SU-DHL-6 (cell line): ENCODE measurements at regions not wholly inside any gene's neighbourhood (a gene's known extent, or its start where the extent isn't known, plus 50 kb on each side); places are given as distances from the start of the nearest gene placed in this dataset.

Source experiments
- H2AFZ ChIP-seq: fragments of 200-600 bp; sonication (generic); 2 replicates; pipeline ENCODE4 v1.6.1; 2014; ENCODE audit warnings: low read depth, mild to moderate bottlenecking, moderate library complexity, mixed read lengths, antibody characterized with exemption, low read length; ENCODE audit not compliant: severe bottlenecking
- H3F3A ChIP-seq: fragments of 200-600 bp; shearing (Covaris generic); 2 replicates; pipeline ENCODE4 v1.6.0; 2016; ENCODE audit warnings: antibody characterized with exemption, mild to moderate bottlenecking; ENCODE audit not compliant: insufficient read depth
- H3K27ac ChIP-seq: fragments of 200-600 bp; sonication (generic); 2 replicates; pipeline ENCODE4 v1.5.1; 2016; ENCODE audit warnings: low read depth, mild to moderate bottlenecking, low read length, moderate library complexity, mixed read lengths
- H3K27me3 ChIP-seq: fragments of 200-600 bp; sonication (generic), shearing (Covaris generic); 2 replicates; pipeline ENCODE4 v1.6.0; 2014; ENCODE audit warnings: mild to moderate bottlenecking, low read length
- H3K36me3 ChIP-seq: fragments of 200-600 bp; sonication (generic); 2 replicates; pipeline ENCODE4 v1.6.1; 2014; ENCODE audit warnings: mild to moderate bottlenecking, low read length, mixed read lengths
- H3K4me2 ChIP-seq: fragments of 300-600, 200-600 bp; shearing (Covaris generic), sonication (generic); 2 replicates; pipeline ENCODE4 v1.6.0; 2014; ENCODE audit warnings: low read length, low read depth, mild to moderate bottlenecking; ENCODE audit not compliant: poor library complexity, severe bottlenecking
- H3K4me3 ChIP-seq: fragments of 200-600 bp; sonication (generic); 2 replicates; pipeline ENCODE4 v1.5.1; 2014; ENCODE audit warnings: antibody characterized with exemption, low read length, mild to moderate bottlenecking, mixed read lengths; ENCODE audit not compliant: insufficient read depth, poor library complexity, severe bottlenecking
- H3K79me2 ChIP-seq: fragments of 200-600 bp; sonication (generic); 2 replicates; pipeline ENCODE4 v1.6.1; 2014; ENCODE audit warnings: mild to moderate bottlenecking, low read length, moderate library complexity; ENCODE audit not compliant: insufficient read depth
- H3K9ac ChIP-seq: fragments of 200-600 bp; sonication (generic); 2 replicates; pipeline ENCODE4 v1.7.0; 2014; ENCODE audit warnings: mild to moderate bottlenecking, low read length
- H3K9me2 ChIP-seq: fragments of 200-600 bp; sonication (generic); replicated peaks from 2 replicates; pipeline ENCODE4 v1.6.1; 2014; ENCODE audit warnings: low read length; ENCODE audit not compliant: insufficient read depth
- H3K9me3 ChIP-seq: fragments of 200-600 bp; sonication (generic); 2 replicates; pipeline ENCODE4 v1.6.1; 2014; ENCODE audit warnings: low read length, mixed read lengths; ENCODE audit not compliant: insufficient read depth
- H4K20me1 ChIP-seq: fragments of 200-600 bp; sonication (generic); 2 replicates; pipeline ENCODE4 v1.6.1; 2014; ENCODE audit warnings: low read depth, mild to moderate bottlenecking, antibody characterized with exemption, low read length, moderate library complexity, mixed read lengths
- EZH2phosphoT487 ChIP-seq: fragments of 200-600 bp; sonication (generic), shearing (Covaris generic); conservative IDR thresholded peaks from 2 replicates; pipeline ENCODE4 v1.6.1; 2018; ENCODE audit warnings: mild to moderate bottlenecking, antibody characterized with exemption, low read length, moderate library complexity, mixed read lengths
- TF ChIP-seq, protein P1 (sequence below): fragments of 200-600 bp; sonication (generic); IDR thresholded peaks from one replicate; pipeline ENCODE4 v1.5.1; 2017; ENCODE audit warnings: antibody characterized with exemption, mild to moderate bottlenecking, low read length, moderate library complexity; ENCODE audit not compliant: insufficient read depth, poor library complexity, severe bottlenecking

DNA sequence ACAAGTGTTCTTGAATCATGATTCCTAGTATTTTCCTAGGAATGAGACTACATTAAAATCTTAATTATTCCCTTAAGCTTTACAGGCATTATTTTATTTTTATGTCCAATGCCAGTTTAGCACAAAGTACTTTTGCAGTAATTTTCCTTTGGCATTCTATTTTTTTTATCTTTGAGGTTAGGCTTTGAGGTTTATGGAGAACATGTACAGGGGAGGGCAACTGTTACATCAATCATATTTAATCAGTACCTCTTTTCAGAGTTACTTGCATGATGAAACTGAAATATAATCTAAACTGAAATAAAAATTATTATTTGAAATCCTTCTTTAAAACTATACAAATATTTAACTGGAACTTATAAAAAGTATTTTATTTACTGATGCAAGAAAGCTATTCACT is 118.2 kb upstream of the MPDZ start:
- H3F3A ChIP-seq: no peaks in the 10 kb centered on the region
- H3K9me3 ChIP-seq: no peaks in the 10 kb centered on the region
- H3K79me2 ChIP-seq: no peaks in the 10 kb centered on the region
- no peak overlapping the region for H2AFZ ChIP-seq
- H3K4me3 ChIP-seq: no peak overlapping the region
- H4K20me1 ChIP-seq: no peaks in the 10 kb centered on the region
- H3K4me2 ChIP-seq: no peak overlapping the region
- H3K27ac ChIP-seq: no peak overlapping the region
- TF ChIP-seq, protein P1, sequence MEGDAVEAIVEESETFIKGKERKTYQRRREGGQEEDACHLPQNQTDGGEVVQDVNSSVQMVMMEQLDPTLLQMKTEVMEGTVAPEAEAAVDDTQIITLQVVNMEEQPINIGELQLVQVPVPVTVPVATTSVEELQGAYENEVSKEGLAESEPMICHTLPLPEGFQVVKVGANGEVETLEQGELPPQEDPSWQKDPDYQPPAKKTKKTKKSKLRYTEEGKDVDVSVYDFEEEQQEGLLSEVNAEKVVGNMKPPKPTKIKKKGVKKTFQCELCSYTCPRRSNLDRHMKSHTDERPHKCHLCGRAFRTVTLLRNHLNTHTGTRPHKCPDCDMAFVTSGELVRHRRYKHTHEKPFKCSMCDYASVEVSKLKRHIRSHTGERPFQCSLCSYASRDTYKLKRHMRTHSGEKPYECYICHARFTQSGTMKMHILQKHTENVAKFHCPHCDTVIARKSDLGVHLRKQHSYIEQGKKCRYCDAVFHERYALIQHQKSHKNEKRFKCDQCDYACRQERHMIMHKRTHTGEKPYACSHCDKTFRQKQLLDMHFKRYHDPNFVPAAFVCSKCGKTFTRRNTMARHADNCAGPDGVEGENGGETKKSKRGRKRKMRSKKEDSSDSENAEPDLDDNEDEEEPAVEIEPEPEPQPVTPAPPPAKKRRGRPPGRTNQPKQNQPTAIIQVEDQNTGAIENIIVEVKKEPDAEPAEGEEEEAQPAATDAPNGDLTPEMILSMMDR: no peak
- no peak for TF ChIP-seq EZH2phosphoT487
- H3K36me3 ChIP-seq: no peaks in the 10 kb centered on the region
- H3K27me3 ChIP-seq: no peaks in the 10 kb centered on the region
- H3K9ac ChIP-seq: no peak overlapping the region
- H3K9me2 ChIP-seq: no peaks in the 10 kb centered on the region

DNA sequence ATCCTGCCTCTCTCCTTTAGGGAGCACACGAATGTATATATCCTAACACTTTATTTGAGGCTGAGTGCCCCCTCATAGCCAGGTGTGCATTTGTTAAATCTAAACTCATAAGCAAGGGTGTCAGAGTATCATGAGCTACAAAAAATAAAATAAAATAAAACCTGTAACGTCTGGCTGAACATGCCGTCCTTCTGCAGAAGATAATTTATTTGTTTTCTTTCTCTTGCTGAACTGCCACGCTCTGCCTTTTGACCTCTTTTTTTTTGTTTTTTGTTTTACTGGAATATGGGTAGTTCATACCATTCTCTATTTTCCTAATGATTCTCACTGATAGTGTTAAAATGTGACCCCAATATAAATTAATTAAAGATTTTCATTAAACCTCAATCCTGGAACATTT is 117.7 kb upstream of the MPDZ start:
- no peak overlapping the region for H3K9ac ChIP-seq

DNA sequence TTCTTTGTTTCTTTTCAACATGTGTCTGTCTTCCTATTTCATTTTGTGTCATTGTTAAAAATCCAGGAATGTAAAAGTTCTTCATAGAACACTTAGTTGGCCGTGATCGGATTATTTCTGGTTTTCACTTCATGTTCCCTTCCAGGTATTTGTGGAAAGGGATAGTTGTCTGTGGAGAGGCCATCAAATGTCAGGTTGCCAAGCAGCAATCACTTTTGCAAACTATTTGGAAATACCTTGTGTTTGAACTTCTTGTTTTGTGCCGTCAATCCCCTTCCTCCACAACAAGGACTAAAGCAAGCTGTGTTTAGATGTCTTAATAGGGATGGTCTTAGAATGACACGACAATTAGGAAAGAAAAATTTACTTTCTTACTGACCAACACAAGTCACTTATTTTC is 116.9 kb upstream of the MPDZ start:
- no peaks in the 10 kb centered on the region for H3F3A ChIP-seq
- H3K9me2 ChIP-seq: no peaks in the 10 kb centered on the region
- H3K27ac ChIP-seq: no peak overlapping the region
- no peak overlapping the region for H3K4me2 ChIP-seq
- no peaks in the 10 kb centered on the region for H3K36me3 ChIP-seq
- no peaks in the 10 kb centered on the region for H3K79me2 ChIP-seq
- H3K9me3 ChIP-seq: no peaks in the 10 kb centered on the region
- H4K20me1 ChIP-seq: no peaks in the 10 kb centered on the region
- no peaks in the 10 kb centered on the region for H3K27me3 ChIP-seq
- H3K9ac ChIP-seq: no peak overlapping the region
- no peak overlapping the region for H3K4me3 ChIP-seq
- no peak overlapping the region for H2AFZ ChIP-seq
- TF ChIP-seq, protein P1: no peak
- TF ChIP-seq EZH2phosphoT487: no peak

More for the DNA sequence above, 117.7 kb upstream of the MPDZ start:
- Histone ChIP-seq H3K9me2 (no peaks in the 10 kb centered on the region), H3K79me2 (no peaks in the 10 kb centered on the region), H3K27me3 (no peaks in the 10 kb centered on the region), H2AFZ (no peak overlapping the region), H3K4me3 (no peak overlapping the region), H4K20me1 (no peaks in the 10 kb centered on the region), H3K4me2 (no peak overlapping the region), H3K27ac (no peak overlapping the region), H3K36me3 (no peaks in the 10 kb centered on the region), H3K9me3 (no peaks in the 10 kb centered on the region), H3F3A (no peaks in the 10 kb centered on the region)
- TF ChIP-seq, protein P1: no peak
- TF ChIP-seq EZH2phosphoT487: no peak
